ENCODE measurements at regions not wholly inside any gene's neighbourhood (a gene's known extent, or its start where the extent isn't known, plus 50 kb on each side); places are given as distances from the start of the nearest gene placed in this dataset.
"Not testable (repeated sequence)": the region's sequence is repeated elsewhere in the genome, so short reads cannot be mapped to it uniquely, and the experiment has no call there.

DNA sequence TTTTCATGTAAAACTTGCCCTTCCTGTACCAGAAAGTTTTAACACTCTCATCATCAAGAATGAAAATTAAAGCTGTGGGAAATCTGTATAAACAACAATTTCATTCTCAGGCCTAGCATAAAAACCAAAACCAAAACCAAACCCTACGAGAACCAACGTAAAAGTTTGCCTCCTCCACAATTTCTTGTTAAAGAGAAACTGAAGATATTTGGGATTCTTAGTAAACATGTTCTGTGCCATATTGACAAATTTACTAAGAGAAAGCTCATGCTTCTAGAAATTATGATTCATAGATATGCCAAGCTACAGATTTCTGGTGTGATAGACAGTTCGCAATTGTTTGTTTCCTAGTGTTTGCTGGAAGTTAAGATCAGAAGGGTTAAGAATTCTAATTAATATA lies 801.0 kb upstream of the NUDT12 start:
- H3K4me3 Mint-ChIP-seq, result no peak overlapping the region
- ATAC-seq (no peak), DNase-seq (no peak)
- no peaks in the 10 kb centered on the region for H3K36me3 Mint-ChIP-seq (ENCODE audit: insufficient read depth)
- no peaks in the 10 kb centered on the region for H3K27me3 Mint-ChIP-seq (ENCODE audit: low read depth)
- H3K4me1 Mint-ChIP-seq (ENCODE audit: low read depth), result no peaks in the 10 kb centered on the region
- H3K9me3 Mint-ChIP-seq, result peaks cover 5% of the 10 kb centered on the region

DNA sequence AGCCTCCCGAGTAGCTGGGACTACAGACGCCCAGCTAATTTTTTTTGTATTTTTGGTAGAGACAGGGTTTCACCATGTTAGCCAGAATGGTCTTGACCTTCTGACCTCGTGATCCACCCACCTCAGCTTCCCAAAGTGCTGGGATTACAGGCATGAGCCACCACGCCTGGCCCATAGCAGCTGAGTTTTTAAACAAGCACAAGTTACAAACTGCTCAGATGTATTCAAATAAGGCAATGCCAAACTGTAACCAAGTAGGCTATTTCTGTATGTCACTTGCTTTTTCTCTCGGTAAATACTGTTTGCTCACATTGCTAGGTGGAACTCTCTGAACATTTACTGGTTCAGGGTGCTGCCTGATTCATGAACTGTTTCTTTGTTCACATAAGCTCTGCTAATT lies 799.3 kb upstream of the NUDT12 start:
- no peak for ATAC-seq
- Mint-ChIP-seq H3K4me1 (ENCODE audit: low read depth) (no peaks in the 10 kb centered on the region), H3K27me3 (ENCODE audit: low read depth) (no peaks in the 10 kb centered on the region), H3K4me3 (no peak overlapping the region), H3K36me3 (ENCODE audit: insufficient read depth) (no peaks in the 10 kb centered on the region), H3K9me3 (peaks cover 7% of the 10 kb centered on the region)
- DNase-seq, result no peak

DNA sequence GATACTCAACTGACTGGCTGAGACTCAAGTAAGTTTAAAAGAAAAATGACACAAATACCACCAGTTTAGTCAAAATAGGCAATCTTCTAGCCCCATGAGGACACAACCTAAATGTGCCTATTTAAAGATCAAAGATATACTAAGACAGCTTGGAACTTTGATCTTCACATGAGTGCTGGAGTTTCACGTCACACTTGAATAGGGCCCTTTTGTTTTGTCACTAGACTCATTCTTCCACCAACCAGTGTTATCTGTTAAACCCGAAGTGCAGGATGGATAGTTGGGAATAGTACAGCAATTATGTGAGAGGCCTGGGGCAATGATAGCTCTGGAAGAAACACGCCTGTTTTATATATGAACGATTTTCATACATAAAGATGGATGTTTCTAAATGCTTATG lies 792.8 kb upstream of the NUDT12 start:
- DNase-seq (no peak), ATAC-seq (no peak)
- Mint-ChIP-seq H3K9me3 (peaks cover 9% of the 10 kb centered on the region), H3K4me3 (no peak overlapping the region), H3K4me1 (ENCODE audit: low read depth) (no peaks in the 10 kb centered on the region), H3K36me3 (ENCODE audit: insufficient read depth) (no peaks in the 10 kb centered on the region), H3K27me3 (ENCODE audit: low read depth) (no peaks in the 10 kb centered on the region)

DNA sequence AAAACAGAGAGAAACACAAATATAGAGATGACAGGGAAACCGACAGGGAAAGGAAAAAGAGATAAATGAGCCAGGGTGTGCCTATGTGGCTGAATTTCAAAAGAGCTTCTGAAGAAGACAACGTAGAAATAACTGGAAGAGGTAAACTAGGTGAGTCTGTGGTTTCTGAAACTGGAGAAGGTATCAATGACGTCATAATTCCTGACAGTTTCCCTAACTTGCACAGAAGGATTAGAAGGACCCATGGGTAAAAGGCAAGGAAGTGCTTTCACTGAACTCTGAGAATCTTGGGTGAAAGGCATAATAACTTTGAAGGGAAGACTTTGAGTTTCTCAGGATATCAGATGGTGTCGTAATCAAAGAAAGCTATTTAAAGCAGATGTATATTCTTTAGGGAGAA lies 790.8 kb upstream of the NUDT12 start:
- ATAC-seq (no peak), DNase-seq (no peak)
- Mint-ChIP-seq H3K36me3 (ENCODE audit: insufficient read depth) (no peaks in the 10 kb centered on the region), H3K4me3 (no peak overlapping the region), H3K27me3 (ENCODE audit: low read depth) (no peaks in the 10 kb centered on the region), H3K9me3 (peaks cover 9% of the 10 kb centered on the region), H3K4me1 (ENCODE audit: low read depth) (no peaks in the 10 kb centered on the region)

DNA sequence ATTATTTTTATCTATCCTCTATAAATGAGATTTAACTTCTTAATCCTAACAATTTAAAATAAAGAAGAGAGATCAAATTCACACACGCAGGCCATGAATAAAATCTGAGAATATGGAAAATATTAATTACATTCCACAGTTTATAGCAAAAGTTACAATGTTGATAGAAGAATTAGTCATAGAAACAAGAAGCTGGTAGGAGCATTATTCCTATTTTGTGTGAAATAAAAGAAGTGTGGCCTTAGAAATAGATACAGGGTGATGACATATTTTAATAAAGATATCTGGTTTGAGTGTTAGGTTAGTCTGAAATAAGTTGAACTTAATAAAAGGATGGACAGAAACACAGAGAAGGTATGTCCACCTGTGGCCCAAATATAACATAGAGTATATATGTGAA lies 790.4 kb upstream of the NUDT12 start:
- Mint-ChIP-seq H3K9me3 (peaks cover 9% of the 10 kb centered on the region), H3K27me3 (ENCODE audit: low read depth) (no peaks in the 10 kb centered on the region), H3K36me3 (ENCODE audit: insufficient read depth) (no peaks in the 10 kb centered on the region), H3K4me3 (no peak overlapping the region), H3K4me1 (ENCODE audit: low read depth) (no peaks in the 10 kb centered on the region)
- no peak for ATAC-seq
- no peak for DNase-seq

DNA sequence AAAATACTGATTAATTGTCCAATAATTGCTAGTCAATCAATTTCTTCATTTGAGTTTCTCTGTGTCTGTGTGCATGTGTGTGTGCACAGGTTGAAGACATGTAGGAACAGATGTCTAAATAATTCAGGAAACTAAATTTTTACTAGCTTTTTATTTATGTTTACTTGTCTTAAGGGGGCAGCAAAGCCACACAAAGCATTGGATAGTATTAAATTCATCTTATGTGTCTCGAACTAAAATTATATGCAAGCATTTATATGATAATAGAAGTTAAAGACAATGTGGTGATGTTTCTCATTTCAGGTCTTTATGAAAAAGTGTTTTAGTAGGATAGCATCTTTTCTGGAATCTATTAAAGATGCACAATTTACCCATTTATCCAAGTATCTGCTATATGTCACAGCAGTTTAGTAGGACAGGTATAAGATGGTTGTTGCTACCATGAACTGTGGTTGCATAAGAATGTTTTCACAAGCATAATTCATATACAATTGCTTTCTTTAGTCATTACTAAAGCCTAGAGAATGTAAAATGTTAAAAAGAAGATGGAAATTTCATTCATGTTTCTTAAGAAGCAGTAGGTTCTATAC lies 784.6 kb upstream of the NUDT12 start:
- Mint-ChIP-seq H3K4me3 (no peak overlapping the region), H3K4me1 (ENCODE audit: low read depth) (no peaks in the 10 kb centered on the region), H3K9me3 (peaks cover 3% of the 10 kb centered on the region), H3K36me3 (ENCODE audit: insufficient read depth) (no peaks in the 10 kb centered on the region), H3K27me3 (ENCODE audit: low read depth) (no peaks in the 10 kb centered on the region)
- no peak for ATAC-seq
- DNase-seq, result no peak

DNA sequence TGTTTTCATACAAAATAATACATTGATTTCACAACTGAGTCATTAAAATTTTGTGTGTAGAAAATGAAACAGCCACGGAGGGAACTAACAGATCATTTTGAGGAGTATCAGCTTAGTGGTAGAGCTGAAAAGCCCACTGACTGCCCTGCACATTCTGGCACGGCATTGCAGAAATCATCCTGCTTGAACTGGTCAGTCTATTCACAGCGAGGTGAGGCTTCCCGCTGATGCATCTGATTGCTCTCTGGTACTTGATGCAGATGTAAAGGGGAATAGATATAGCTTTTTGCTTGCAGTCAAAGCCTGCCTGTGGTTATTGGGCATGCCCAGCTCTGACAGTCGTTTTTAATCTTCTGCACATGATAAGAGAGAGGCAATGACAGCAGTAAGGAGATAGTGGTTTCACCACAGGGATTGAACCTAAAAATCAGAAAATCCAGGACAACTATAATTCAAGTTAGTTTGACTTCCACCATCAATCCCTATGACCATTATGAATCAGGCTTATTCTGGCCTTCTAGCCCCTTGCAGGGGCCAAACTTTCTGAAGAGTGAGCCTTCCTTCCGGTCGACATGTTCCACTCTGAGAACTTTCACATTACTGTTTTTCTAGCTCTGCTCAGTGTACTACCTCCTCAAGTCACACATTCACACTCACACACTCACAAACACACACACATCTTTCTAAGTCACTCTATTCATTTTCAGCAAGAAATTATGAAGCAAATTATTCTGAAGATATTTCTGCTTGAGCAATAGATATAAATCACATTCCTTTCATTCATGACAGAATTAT lies 782.8 kb upstream of the NUDT12 start:
- Mint-ChIP-seq H3K4me1 (ENCODE audit: low read depth) (no peaks in the 10 kb centered on the region), H3K9me3 (peaks cover 3% of the 10 kb centered on the region), H3K36me3 (ENCODE audit: insufficient read depth) (no peaks in the 10 kb centered on the region), H3K27me3 (ENCODE audit: low read depth) (no peaks in the 10 kb centered on the region), H3K4me3 (no peak overlapping the region)
- no peak for ATAC-seq
- DNase-seq, result no peak

DNA sequence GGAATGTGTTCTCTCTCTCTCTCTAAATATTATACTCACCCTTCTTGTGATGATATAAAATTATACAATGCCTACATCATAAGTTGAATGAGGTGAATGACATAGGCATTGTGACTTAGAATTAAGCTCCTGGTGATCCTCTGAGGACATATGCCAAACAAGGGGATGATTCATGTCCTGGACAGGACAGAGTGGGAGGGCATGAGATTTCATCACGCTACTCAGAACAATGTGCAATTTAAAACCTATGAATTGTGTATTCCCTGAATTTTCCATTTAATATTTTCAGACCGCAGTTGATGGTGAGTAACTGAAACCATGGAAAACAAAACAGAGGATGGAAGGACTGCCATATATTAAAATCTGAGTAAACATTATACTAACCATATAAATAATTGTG lies 782.2 kb upstream of the NUDT12 start:
- Mint-ChIP-seq H3K27me3 (ENCODE audit: low read depth) (no peaks in the 10 kb centered on the region), H3K36me3 (ENCODE audit: insufficient read depth) (no peaks in the 10 kb centered on the region), H3K4me3 (no peak overlapping the region), H3K9me3 (peaks cover 3% of the 10 kb centered on the region), H3K4me1 (ENCODE audit: low read depth) (no peaks in the 10 kb centered on the region)
- DNase-seq (no peak), ATAC-seq (no peak)

DNA sequence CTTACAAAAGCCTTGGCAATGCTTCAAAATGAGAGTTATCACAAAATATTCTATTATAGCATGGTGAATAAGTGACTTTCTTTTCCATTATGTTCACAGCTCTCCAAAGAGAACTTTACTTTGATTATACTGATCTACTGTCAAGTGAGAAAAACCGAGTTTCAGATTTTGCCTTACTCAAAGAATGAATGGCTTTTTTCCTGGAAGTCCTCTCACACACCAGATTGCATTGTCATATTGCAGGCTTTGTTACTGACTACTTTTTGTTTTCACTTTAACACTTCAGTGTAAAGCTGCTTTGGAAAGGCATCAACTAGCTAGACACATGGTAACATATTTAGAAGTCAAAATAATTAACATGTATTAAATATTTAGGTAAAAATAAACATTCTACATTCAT lies 765.2 kb upstream of the NUDT12 start:
- H3K36me3 Mint-ChIP-seq (ENCODE audit: insufficient read depth), result no peaks in the 10 kb centered on the region
- ATAC-seq, result no peak
- H3K9me3 Mint-ChIP-seq, result peaks cover 7% of the 10 kb centered on the region
- H3K27me3 Mint-ChIP-seq (ENCODE audit: low read depth), result no peaks in the 10 kb centered on the region
- H3K4me3 Mint-ChIP-seq, result no peak overlapping the region
- no peaks in the 10 kb centered on the region for H3K4me1 Mint-ChIP-seq (ENCODE audit: low read depth)
- DNase-seq, result no peak

DNA sequence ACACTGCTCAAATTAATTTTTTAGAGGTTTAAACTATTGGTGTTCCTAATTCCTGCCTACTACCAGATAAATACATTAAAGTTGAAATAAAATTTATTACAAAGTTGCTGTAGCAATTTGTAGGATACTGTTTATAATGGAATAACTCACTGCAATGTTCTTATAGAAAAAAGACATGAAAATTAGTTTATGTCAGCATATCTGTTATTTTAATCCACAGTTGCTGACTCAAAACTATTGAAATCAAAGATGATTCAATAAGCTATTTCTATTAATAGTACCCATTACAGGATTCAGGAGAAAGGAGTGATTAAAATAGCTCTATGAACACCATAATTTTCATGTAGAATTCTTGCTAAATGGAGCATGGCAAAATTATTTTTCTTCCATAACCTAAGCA lies 764.4 kb upstream of the NUDT12 start:
- Mint-ChIP-seq H3K4me1 (ENCODE audit: low read depth) (no peaks in the 10 kb centered on the region), H3K27me3 (ENCODE audit: low read depth) (no peaks in the 10 kb centered on the region), H3K9me3 (peaks cover 7% of the 10 kb centered on the region), H3K4me3 (no peak overlapping the region), H3K36me3 (ENCODE audit: insufficient read depth) (no peaks in the 10 kb centered on the region)
- no peak for DNase-seq
- ATAC-seq, result no peak

DNA sequence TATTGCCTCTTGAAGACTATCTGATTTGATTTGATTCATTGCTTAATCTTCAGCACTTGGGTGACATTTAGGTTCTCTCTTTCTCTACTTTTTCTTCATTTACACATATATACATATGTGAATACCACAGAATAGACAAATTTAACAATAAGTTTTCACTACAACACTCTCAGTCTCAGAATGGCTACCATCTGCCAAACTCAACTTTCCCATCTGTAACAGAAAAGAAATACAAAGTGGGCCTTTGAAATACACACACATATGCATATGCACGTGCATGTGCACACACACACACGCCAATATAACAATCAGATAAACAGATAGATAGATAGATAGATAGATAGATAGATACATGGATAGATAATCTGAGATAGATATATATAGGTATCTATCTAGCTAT lies 762.8 kb upstream of the NUDT12 start:
- no peak for DNase-seq
- no peak for ATAC-seq
- no peaks in the 10 kb centered on the region for H3K36me3 Mint-ChIP-seq (ENCODE audit: insufficient read depth)
- no peaks in the 10 kb centered on the region for H3K4me1 Mint-ChIP-seq (ENCODE audit: low read depth)
- H3K4me3 Mint-ChIP-seq, result no peak overlapping the region
- peaks cover 6% of the 10 kb centered on the region for H3K9me3 Mint-ChIP-seq
- no peaks in the 10 kb centered on the region for H3K27me3 Mint-ChIP-seq (ENCODE audit: low read depth)

DNA sequence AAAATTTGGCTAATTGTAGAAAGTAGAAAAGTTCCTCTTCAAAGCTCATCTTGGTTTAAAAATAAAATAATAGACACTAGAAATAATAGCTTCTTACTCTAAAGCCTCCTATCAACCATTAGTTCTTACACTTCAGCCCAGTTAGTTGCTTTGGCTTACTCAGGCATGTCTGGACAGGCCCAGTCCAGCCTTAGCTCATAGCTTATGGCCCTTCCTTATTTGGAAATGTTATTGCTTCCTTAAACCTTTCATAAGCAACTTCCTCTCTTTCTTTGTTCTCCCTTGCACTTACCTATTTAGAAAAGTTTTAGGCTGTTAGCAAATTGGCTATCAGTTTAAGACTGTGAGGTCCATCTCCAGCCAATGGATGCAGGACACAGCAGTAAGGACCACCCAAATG lies 754.1 kb upstream of the NUDT12 start:
- H3K4me3 Mint-ChIP-seq; H3K9me3 Mint-ChIP-seq; DNase-seq; ATAC-seq; H3K36me3 Mint-ChIP-seq (ENCODE audit: insufficient read depth); H3K4me1 Mint-ChIP-seq (ENCODE audit: low read depth); H3K27me3 Mint-ChIP-seq (ENCODE audit: low read depth): not testable (repeated sequence)

DNA sequence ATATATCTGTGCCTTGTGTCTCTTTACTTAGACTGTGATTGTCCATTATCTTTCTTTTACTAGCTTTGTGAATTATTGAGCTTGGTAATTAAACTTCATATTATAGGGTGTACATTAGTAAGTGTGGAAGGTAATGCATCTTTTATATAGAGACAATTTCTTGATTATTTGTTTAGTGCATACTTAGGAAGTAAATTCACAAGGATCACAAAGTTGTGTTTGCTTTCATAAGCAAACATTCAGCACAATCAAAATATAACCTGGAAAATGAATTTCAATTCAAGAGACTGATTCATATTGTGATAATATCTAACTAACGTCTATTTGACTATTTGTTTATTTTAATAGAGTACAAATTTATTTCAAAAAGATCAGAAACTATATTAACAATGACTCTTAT lies 749.9 kb upstream of the NUDT12 start:
- no peaks in the 10 kb centered on the region for H3K4me1 Mint-ChIP-seq (ENCODE audit: low read depth)
- no peak overlapping the region for H3K4me3 Mint-ChIP-seq
- peaks cover 4% of the 10 kb centered on the region for H3K9me3 Mint-ChIP-seq
- ATAC-seq (no peak), DNase-seq (no peak)
- H3K27me3 Mint-ChIP-seq (ENCODE audit: low read depth), result no peaks in the 10 kb centered on the region
- no peaks in the 10 kb centered on the region for H3K36me3 Mint-ChIP-seq (ENCODE audit: insufficient read depth)

DNA sequence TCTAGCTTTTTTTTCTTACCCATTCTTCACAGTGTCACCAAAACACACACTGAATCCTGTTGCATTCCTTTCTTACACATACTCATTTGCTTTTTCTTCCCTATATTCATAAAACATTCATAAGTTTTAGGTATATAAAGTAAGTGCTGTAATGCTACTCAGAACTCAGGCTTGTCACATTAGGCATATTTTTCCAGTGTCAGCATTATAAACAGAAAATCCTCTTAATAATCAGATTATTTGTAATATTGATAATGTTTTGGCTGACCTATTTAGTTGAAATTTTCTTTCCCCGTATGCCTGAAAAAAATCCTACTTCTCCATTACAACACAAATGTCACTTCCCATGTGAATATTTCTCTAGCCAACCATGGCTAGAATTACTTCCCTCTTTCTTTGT lies 743.0 kb upstream of the NUDT12 start:
- no peak overlapping the region for H3K4me3 Mint-ChIP-seq
- H3K36me3 Mint-ChIP-seq (ENCODE audit: insufficient read depth), result no peaks in the 10 kb centered on the region
- DNase-seq (no peak), ATAC-seq (no peak)
- H3K9me3 Mint-ChIP-seq, result no peaks in the 10 kb centered on the region
- H3K27me3 Mint-ChIP-seq (ENCODE audit: low read depth), result no peaks in the 10 kb centered on the region
- no peaks in the 10 kb centered on the region for H3K4me1 Mint-ChIP-seq (ENCODE audit: low read depth)

DNA sequence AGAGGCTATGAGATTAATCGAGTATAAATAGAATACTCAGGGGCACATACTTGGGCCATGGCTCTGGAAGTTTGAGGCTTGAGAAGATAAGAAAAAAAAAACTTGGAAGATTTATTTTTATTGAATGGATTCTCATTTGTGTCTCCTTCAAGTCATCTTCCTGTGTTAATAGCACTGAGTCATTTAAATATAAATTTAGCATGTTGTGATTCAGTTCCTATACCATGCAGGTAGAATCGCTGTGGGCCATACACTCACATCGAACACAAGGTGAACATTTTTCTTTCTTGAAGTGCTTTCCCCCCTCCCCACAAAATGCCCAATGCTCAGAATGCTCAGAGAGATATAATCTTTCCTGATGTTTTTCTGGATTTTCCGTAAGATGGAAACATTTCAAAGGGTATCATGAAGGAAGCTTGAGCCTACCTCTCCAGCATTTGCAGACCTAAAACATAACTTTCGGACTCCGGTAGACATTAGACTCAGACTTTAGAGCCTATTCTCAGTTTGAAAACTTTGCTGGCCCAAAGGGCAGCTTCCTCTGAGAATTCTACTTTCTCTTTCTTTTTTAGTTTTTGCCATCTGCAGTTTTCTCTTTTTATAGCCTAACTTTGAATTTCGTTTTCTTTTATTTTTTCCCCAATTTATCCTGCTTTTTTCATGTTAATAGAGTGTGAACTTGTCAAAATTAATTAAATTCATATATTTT lies 737.6 kb upstream of the NUDT12 start:
- no peak for DNase-seq
- Mint-ChIP-seq H3K36me3 (ENCODE audit: insufficient read depth) (no peaks in the 10 kb centered on the region), H3K9me3 (peaks cover 8% of the 10 kb centered on the region), H3K4me3 (no peak overlapping the region), H3K27me3 (ENCODE audit: low read depth) (no peaks in the 10 kb centered on the region), H3K4me1 (ENCODE audit: low read depth) (no peaks in the 10 kb centered on the region)
- no peak for ATAC-seq
